ENCODE measurements at regions not wholly inside any gene's neighbourhood (a gene's known extent, or its start where the extent isn't known, plus 50 kb on each side); places are given as distances from the start of the nearest gene placed in this dataset.

GRCh38 chr4:178329226-178329872 is 887.1 kb upstream of the AGA start:
- Histone ChIP-seq H3K36me3 (replicated peaks in 1 of 2; ENCODE audit: control insufficient read depth in 2 of 2, insufficient read depth in 2 of 2, low read length in 2 of 2) (no peaks in the 10 kb centered on the region), H2AFZ (ENCODE audit: low read length) (no peak overlapping the region), H3K18ac (ENCODE audit: low read length) (no peak overlapping the region), H3K9me3 (replicated peaks in 1 of 2; ENCODE audit: control insufficient read depth in 2 of 2, insufficient read depth in 1 of 2, low read depth in 1 of 2, low read length in 2 of 2) (no peaks in the 10 kb centered on the region), H4K91ac (ENCODE audit: low read depth, low read length, poor library complexity) (no peak overlapping the region), H3K14ac (ENCODE audit: low read length) (no peak overlapping the region), H2BK15ac (ENCODE audit: low read length) (no peak overlapping the region), H3K27ac (replicated peaks; ENCODE audit: low read length) (no peak overlapping the region), H3K9ac (ENCODE audit: low read depth, low read length, poor library complexity) (no peak overlapping the region), H3K23ac (ENCODE audit: low read depth, low read length, poor library complexity) (no peak overlapping the region), H3K4ac (ENCODE audit: low read length) (no peak overlapping the region), H3K27me3 (ENCODE audit: control insufficient read depth in 3 of 3, insufficient read depth in 3 of 3, low read depth in 1 of 3, low read length in 3 of 3) (no peaks in the 10 kb centered on the region), H3K4me2 (ENCODE audit: insufficient read depth, low read length, poor library complexity, severe bottlenecking) (no peak overlapping the region), H4K8ac (ENCODE audit: low read depth, low read length) (no peak overlapping the region), H2BK120ac (ENCODE audit: low read depth, low read length) (no peak overlapping the region), H2BK5ac (ENCODE audit: low read length) (no peak overlapping the region), H2BK12ac (ENCODE audit: low read length) (no peak overlapping the region), H2AK5ac (ENCODE audit: low read depth, low read length) (no peak overlapping the region), H3K79me1 (ENCODE audit: low read depth, low read length) (no peaks in the 10 kb centered on the region), H3K4me1 (ENCODE audit: control insufficient read depth in 2 of 2, insufficient read depth in 1 of 2, low read depth in 1 of 2, low read length in 2 of 2) (no peaks in the 10 kb centered on the region), H3K4me3 (ENCODE audit: low read length in 2 of 2) (no peak overlapping the region)
- DNase-seq (ENCODE audit: low spot score) = no peak
- WGBS, 2 donors (ENCODE audit: extremely low coverage in 2 of 2, insufficient read length in 2 of 2, insufficient replicate concordance in 1 of 2) = no CpG with 5 or more reads among the region's 3 CpGs

GRCh38 chr4:178333355-178333754 is 891.1 kb upstream of the AGA start:
- no peak overlapping the region for H2AFZ ChIP-seq (ENCODE audit: low read length)
- no peak overlapping the region for H3K27ac ChIP-seq (replicated peaks; ENCODE audit: low read length)
- no peak overlapping the region for H2BK12ac ChIP-seq (ENCODE audit: low read length)
- no peak overlapping the region for H3K23ac ChIP-seq (ENCODE audit: low read depth, low read length, poor library complexity)
- H2AK5ac ChIP-seq (ENCODE audit: low read depth, low read length) = no peak overlapping the region
- no CpG with 5 or more reads among the region's 4 CpGs for WGBS, 2 donors (ENCODE audit: extremely low coverage in 2 of 2, insufficient read length in 2 of 2, insufficient replicate concordance in 1 of 2)
- no peak overlapping the region for H2BK5ac ChIP-seq (ENCODE audit: low read length)
- no peak overlapping the region for H4K91ac ChIP-seq (ENCODE audit: low read depth, low read length, poor library complexity)
- no peaks in the 10 kb centered on the region for H3K27me3 ChIP-seq (ENCODE audit: control insufficient read depth in 3 of 3, insufficient read depth in 3 of 3, low read depth in 1 of 3, low read length in 3 of 3)
- DNase-seq (ENCODE audit: low spot score) = no peak
- H3K9ac ChIP-seq (ENCODE audit: low read depth, low read length, poor library complexity) = no peak overlapping the region
- H3K4me1 ChIP-seq (ENCODE audit: control insufficient read depth in 2 of 2, insufficient read depth in 1 of 2, low read depth in 1 of 2, low read length in 2 of 2) = no peaks in the 10 kb centered on the region
- H3K14ac ChIP-seq (ENCODE audit: low read length) = no peak overlapping the region
- H3K18ac ChIP-seq (ENCODE audit: low read length) = no peak overlapping the region
- H4K8ac ChIP-seq (ENCODE audit: low read depth, low read length) = no peak overlapping the region
- no peaks in the 10 kb centered on the region for H3K9me3 ChIP-seq (replicated peaks in 1 of 2; ENCODE audit: control insufficient read depth in 2 of 2, insufficient read depth in 1 of 2, low read depth in 1 of 2, low read length in 2 of 2)
- no peaks in the 10 kb centered on the region for H3K79me1 ChIP-seq (ENCODE audit: low read depth, low read length)
- H3K4me2 ChIP-seq (ENCODE audit: insufficient read depth, low read length, poor library complexity, severe bottlenecking) = no peak overlapping the region
- no peak overlapping the region for H3K4me3 ChIP-seq (ENCODE audit: low read length in 2 of 2)
- no peak overlapping the region for H2BK120ac ChIP-seq (ENCODE audit: low read depth, low read length)
- no peak overlapping the region for H3K4ac ChIP-seq (ENCODE audit: low read length)
- H2BK15ac ChIP-seq (ENCODE audit: low read length) = no peak overlapping the region
- no peaks in the 10 kb centered on the region for H3K36me3 ChIP-seq (replicated peaks in 1 of 2; ENCODE audit: control insufficient read depth in 2 of 2, insufficient read depth in 2 of 2, low read length in 2 of 2)

- H3K4me2 ChIP-seq (ENCODE audit: insufficient read depth, low read length, poor library complexity, severe bottlenecking) = no peak overlapping the region
- no peak overlapping the region for H2BK15ac ChIP-seq (ENCODE audit: low read length)
- no peaks in the 10 kb centered on the region for H3K36me3 ChIP-seq (replicated peaks in 1 of 2; ENCODE audit: control insufficient read depth in 2 of 2, insufficient read depth in 2 of 2, low read length in 2 of 2)
- H2AFZ ChIP-seq (ENCODE audit: low read length) = no peak overlapping the region
- H3K23ac ChIP-seq (ENCODE audit: low read depth, low read length, poor library complexity) = no peak overlapping the region
- H2BK120ac ChIP-seq (ENCODE audit: low read depth, low read length) = no peak overlapping the region
- no peaks in the 10 kb centered on the region for H3K4me1 ChIP-seq (ENCODE audit: control insufficient read depth in 2 of 2, insufficient read depth in 1 of 2, low read depth in 1 of 2, low read length in 2 of 2)
- H3K18ac ChIP-seq (ENCODE audit: low read length) = no peak overlapping the region
- H3K4me3 ChIP-seq (ENCODE audit: low read length in 2 of 2) = no peak overlapping the region
- H3K27ac ChIP-seq (replicated peaks; ENCODE audit: low read length) = no peak overlapping the region
- no peaks in the 10 kb centered on the region for H3K9me3 ChIP-seq (replicated peaks in 1 of 2; ENCODE audit: control insufficient read depth in 2 of 2, insufficient read depth in 1 of 2, low read depth in 1 of 2, low read length in 2 of 2)
- H3K14ac ChIP-seq (ENCODE audit: low read length) = no peak overlapping the region
- no peak for DNase-seq (ENCODE audit: low spot score)
- no peak overlapping the region for H2BK5ac ChIP-seq (ENCODE audit: low read length)
- H3K9ac ChIP-seq (ENCODE audit: low read depth, low read length, poor library complexity) = no peak overlapping the region
- H2AK5ac ChIP-seq (ENCODE audit: low read depth, low read length) = no peak overlapping the region
- no peak overlapping the region for H4K91ac ChIP-seq (ENCODE audit: low read depth, low read length, poor library complexity)
- H3K4ac ChIP-seq (ENCODE audit: low read length) = no peak overlapping the region
- H2BK12ac ChIP-seq (ENCODE audit: low read length) = no peak overlapping the region
- H4K8ac ChIP-seq (ENCODE audit: low read depth, low read length) = no peak overlapping the region
- H3K79me1 ChIP-seq (ENCODE audit: low read depth, low read length) = no peaks in the 10 kb centered on the region
- no peaks in the 10 kb centered on the region for H3K27me3 ChIP-seq (ENCODE audit: control insufficient read depth in 3 of 3, insufficient read depth in 3 of 3, low read depth in 1 of 3, low read length in 3 of 3)
Observed at GRCh38 chr4:178339769-178340168, 897.5 kb upstream of the AGA start.

- H2AFZ ChIP-seq (ENCODE audit: low read length) = no peak overlapping the region
- H3K9ac ChIP-seq (ENCODE audit: low read depth, low read length, poor library complexity) = no peak overlapping the region
- H3K27ac ChIP-seq (replicated peaks; ENCODE audit: low read length) = no peak overlapping the region
- H3K79me1 ChIP-seq (ENCODE audit: low read depth, low read length) = no peaks in the 10 kb centered on the region
- no peak overlapping the region for H3K14ac ChIP-seq (ENCODE audit: low read length)
- no peak overlapping the region for H3K23ac ChIP-seq (ENCODE audit: low read depth, low read length, poor library complexity)
- no peaks in the 10 kb centered on the region for H3K4me1 ChIP-seq (ENCODE audit: control insufficient read depth in 2 of 2, insufficient read depth in 1 of 2, low read depth in 1 of 2, low read length in 2 of 2)
- no peak for DNase-seq (ENCODE audit: low spot score)
- H3K27me3 ChIP-seq (ENCODE audit: control insufficient read depth in 3 of 3, insufficient read depth in 3 of 3, low read depth in 1 of 3, low read length in 3 of 3) = no peaks in the 10 kb centered on the region
- no peak overlapping the region for H4K91ac ChIP-seq (ENCODE audit: low read depth, low read length, poor library complexity)
- no peak overlapping the region for H3K4me2 ChIP-seq (ENCODE audit: insufficient read depth, low read length, poor library complexity, severe bottlenecking)
- no peaks in the 10 kb centered on the region for H3K36me3 ChIP-seq (replicated peaks in 1 of 2; ENCODE audit: control insufficient read depth in 2 of 2, insufficient read depth in 2 of 2, low read length in 2 of 2)
- H4K8ac ChIP-seq (ENCODE audit: low read depth, low read length) = no peak overlapping the region
- no peaks in the 10 kb centered on the region for H3K9me3 ChIP-seq (replicated peaks in 1 of 2; ENCODE audit: control insufficient read depth in 2 of 2, insufficient read depth in 1 of 2, low read depth in 1 of 2, low read length in 2 of 2)
- no peak overlapping the region for H3K4me3 ChIP-seq (ENCODE audit: low read length in 2 of 2)
- WGBS, 2 donors (ENCODE audit: extremely low coverage in 2 of 2, insufficient read length in 2 of 2, insufficient replicate concordance in 1 of 2) = no CpG with 5 or more reads among the region's 7 CpGs
- no peak overlapping the region for H2BK15ac ChIP-seq (ENCODE audit: low read length)
- H3K4ac ChIP-seq (ENCODE audit: low read length) = no peak overlapping the region
- H2BK120ac ChIP-seq (ENCODE audit: low read depth, low read length) = no peak overlapping the region
- H3K18ac ChIP-seq (ENCODE audit: low read length) = no peak overlapping the region
- no peak overlapping the region for H2BK5ac ChIP-seq (ENCODE audit: low read length)
- no peak overlapping the region for H2BK12ac ChIP-seq (ENCODE audit: low read length)
- no peak overlapping the region for H2AK5ac ChIP-seq (ENCODE audit: low read depth, low read length)
Observed at GRCh38 chr4:178340468-178340867, 898.2 kb upstream of the AGA start.

Data from neuronal stem cell (in vitro differentiated cells).